Adrenal gland (tissue), 9 donors: ENCODE measurements at regions not wholly inside any gene's neighbourhood (a gene's known extent, or its start where the extent isn't known, plus 50 kb on each side); places are given as distances from the start of the nearest gene placed in this dataset.

ENCODE experiments used
- DNase-seq, 7 donors: peaks; one replicate each; pipeline ENCODE4 v3.0.0-alpha.2; 2019 to 2020
- H3K27ac ChIP-seq, 5 donors: fragments of 200-600 bp; sonication (generic) in 4 of 5; 1 replicate in 3 of 5; 2 replicates in 2 of 5; pipeline versions ENCODE4 v1.5.1 to v1.8.0; 2016 to 2020; ENCODE audit warnings: mild to moderate bottlenecking in 1 of 5
- H3K27me3 ChIP-seq: fragments of 200-600 bp; 2 replicates; pipeline ENCODE4 v1.8.0; 2021
- H3K36me3 ChIP-seq, 2 donors: fragments of 200-600 bp; replicated peaks in 1 of 2; 1 replicate in 1 of 2; 2 replicates in 1 of 2; pipeline versions ENCODE4 v1.5.1 to v1.8.0; 2018 to 2022
- H3K4me1 ChIP-seq, 2 donors: fragments of 200-600 bp; replicated peaks in 1 of 2; 1 replicate in 1 of 2; 2 replicates in 1 of 2; pipeline versions ENCODE4 v1.5.1 to v1.8.0; 2018 to 2021
- H3K4me3 ChIP-seq, 4 donors: fragments of 200-600 bp; sonication (generic) in 3 of 4; one replicate each; pipeline ENCODE4 v1.5.1; 2016 to 2018
- H3K9me3 ChIP-seq, 3 donors: fragments of 200-600 bp; sonication (generic) in 1 of 3; replicated peaks in 1 of 3; 1 replicate in 2 of 3; 2 replicates in 1 of 3; pipeline versions ENCODE4 v1.5.1 to v1.8.0; 2016 to 2021
- CTCF ChIP-seq, 6 experiments: fragments of 450-650 bp in 4 of 6; fragments of 200-600 bp in 2 of 6; sonication (generic) in 1 of 6; IDR thresholded peaks; 1 replicate in 5 of 6; 2 replicates in 1 of 6; pipeline versions ENCODE4 v1.5.1 to v1.8.0; 2016 to 2021; ENCODE audit warnings: antibody characterized with exemption in 6 of 6, mild to moderate bottlenecking in 2 of 6, moderate library complexity in 1 of 6
- POLR2A ChIP-seq, 2 donors: fragments of 450-650 bp; IDR thresholded peaks; one replicate each; pipeline ENCODE4 v1.6.1; 2017; ENCODE audit warnings: antibody characterized with exemption in 2 of 2, mild to moderate bottlenecking in 2 of 2, moderate library complexity in 1 of 2
- WGBS, 4 donors: extraction: QIAGEN DNeasy Blood & Tissue Kit in 2 of 4; methylation state at CpG; one replicate each; pipeline versions ENCODE4 v1.1.5 to v1.1.7; 2013 to 2017; 5-methylcytosine and 5-hydroxymethylcytosine counted together
- intact Hi-C, 2 donors: fragments of 100-400 bp; cut with DNase I; formaldehyde crosslinking; loops; one replicate each; pipeline versions ENCODE4 v1.14.1 to v1.15.0; 2022 to 2023
- donor health status: healthy with polysubstance abuse.
- donor health status: Bipolar disorder and iron deficiency.
- donor health status: DM: yes; HTN: yes; CAD: no.
- donor health status: DM: no; HTN: no; CAD: no.
- donor health status: DM: no; HTN: no; CAD: no.

GRCh38 chr5:102659151-102659550 is 96.0 kb upstream of the PAM start:
- intact Hi-C loops = no loop called here
- Histone ChIP-seq H3K36me3 (no peaks in the 10 kb centered on the region), H3K27ac (no peak overlapping the region), H3K27me3 (no peaks in the 10 kb centered on the region), H3K4me3 (no peak overlapping the region), H3K4me1 (peaks cover 10% of the 10 kb centered on the region in 2 donors), H3K9me3 (no peaks in the 10 kb centered on the region)
- DNase-seq = no peak
- TF ChIP-seq POLR2A (IDR thresholded peaks at IDR 0.05) (no peak), CTCF (IDR thresholded peaks at IDR 0.05) (no peak)
- 63 to 73% (median 66%) methylated on average over 2 of the region's 2 CpGs for WGBS, 4 donors

GRCh38 chr5:102660111-102660510 is 95.0 kb upstream of the PAM start:
- Histone ChIP-seq H3K27me3 (no peaks in the 10 kb centered on the region), H3K9me3 (no peaks in the 10 kb centered on the region), H3K27ac (no peak overlapping the region), H3K36me3 (no peaks in the 10 kb centered on the region), H3K4me1 (peaks cover 18 to 20% of the 10 kb centered on the region in 2 donors), H3K4me3 (no peak overlapping the region)
- intact Hi-C loops = loop anchor here in 1 of 2 donors (10.0 kb wide), 1 partner anchor 75 kb away; no protein-coding TSS in a partner anchor
- no peak for TF ChIP-seq CTCF (IDR thresholded peaks at IDR 0.05)
- no peak for TF ChIP-seq POLR2A (IDR thresholded peaks at IDR 0.05)
- 97 to 100% (median 100%) methylated on average over 2 of the region's 2 CpGs for WGBS, 4 donors
- no peak for DNase-seq

- no peaks in the 10 kb centered on the region for H3K9me3 ChIP-seq
- H3K4me1 ChIP-seq = peaks cover 31 to 35% of the 10 kb centered on the region in 2 donors
- H3K27ac ChIP-seq = peak overlapping the region; percentile 19 to 85 (median 72)
- no peaks in the 10 kb centered on the region for H3K36me3 ChIP-seq
- intact Hi-C loops = loop anchor here in 1 of 2 donors (10.0 kb wide), 1 partner anchor 79 kb away; no protein-coding TSS in a partner anchor
- 14 to 25% (median 23%) methylated on average over 1 of the region's 1 CpG for WGBS, 4 donors
- TF ChIP-seq CTCF (IDR thresholded peaks at IDR 0.05) = no peak
- no peak for TF ChIP-seq POLR2A (IDR thresholded peaks at IDR 0.05)
- DNase-seq = peak in 6 of 7 donors; percentile 13 to 53 (median 24)
- H3K4me3 ChIP-seq = no peak overlapping the region
- H3K27me3 ChIP-seq = no peaks in the 10 kb centered on the region
Measured at GRCh38 chr5:102663749-102664530, 91.2 kb upstream of the PAM start.

GRCh38 chr5:102664616-102665335 is 90.3 kb upstream of the PAM start:
- Histone ChIP-seq H3K27ac (peak overlapping the region; percentile 19 to 85 (median 72)), H3K4me3 (no peak overlapping the region), H3K9me3 (no peaks in the 10 kb centered on the region), H3K36me3 (no peaks in the 10 kb centered on the region), H3K27me3 (no peaks in the 10 kb centered on the region), H3K4me1 (peaks cover 31 to 35% of the 10 kb centered on the region in 2 donors)
- 48 to 64% (median 56%) methylated on average over 4 of the region's 4 CpGs for WGBS, 4 donors
- DNase-seq = no peak
- intact Hi-C loops = loop anchor here in 1 of 2 donors (10.0 kb wide), 1 partner anchor 80 kb away; no protein-coding TSS in a partner anchor
- TF ChIP-seq POLR2A (IDR thresholded peaks at IDR 0.05) = no peak
